Activated T-cell treated with anti-CD3 and anti-CD28 coated beads, Interleukin-2, amount 50 U/mL, for 24 hours (primary cell): ENCODE measurements at regions not wholly inside any gene's neighbourhood (a gene's known extent, or its start where the extent isn't known, plus 50 kb on each side); places are given as distances from the start of the nearest gene placed in this dataset.

Source experiments
- DNase-seq: peaks from one replicate; pipeline ENCODE4 v3.0.0-alpha.2; 2020
- H3K27ac Mint-ChIP-seq: 2 replicates; pipeline ENCODE4 v1.8.0; 2020; ENCODE audit warnings: mild to moderate bottlenecking, mixed read lengths
- H3K27me3 Mint-ChIP-seq: 2 replicates; pipeline ENCODE4 v1.8.0; 2020; ENCODE audit warnings: mixed read lengths
- H3K36me3 Mint-ChIP-seq: 2 replicates; pipeline ENCODE4 v1.8.0; 2020; ENCODE audit warnings: low read depth, mixed read lengths
- H3K4me1 Mint-ChIP-seq: 2 replicates; pipeline ENCODE4 v1.8.0; 2020; ENCODE audit warnings: low read depth, mixed read lengths
- H3K4me3 Mint-ChIP-seq: 2 replicates; pipeline ENCODE4 v1.8.0; 2020; ENCODE audit warnings: mild to moderate bottlenecking, moderate library complexity, mixed read lengths
- H3K9me3 Mint-ChIP-seq: 2 replicates; pipeline ENCODE4 v1.8.0; 2020; ENCODE audit warnings: mixed read lengths

DNA sequence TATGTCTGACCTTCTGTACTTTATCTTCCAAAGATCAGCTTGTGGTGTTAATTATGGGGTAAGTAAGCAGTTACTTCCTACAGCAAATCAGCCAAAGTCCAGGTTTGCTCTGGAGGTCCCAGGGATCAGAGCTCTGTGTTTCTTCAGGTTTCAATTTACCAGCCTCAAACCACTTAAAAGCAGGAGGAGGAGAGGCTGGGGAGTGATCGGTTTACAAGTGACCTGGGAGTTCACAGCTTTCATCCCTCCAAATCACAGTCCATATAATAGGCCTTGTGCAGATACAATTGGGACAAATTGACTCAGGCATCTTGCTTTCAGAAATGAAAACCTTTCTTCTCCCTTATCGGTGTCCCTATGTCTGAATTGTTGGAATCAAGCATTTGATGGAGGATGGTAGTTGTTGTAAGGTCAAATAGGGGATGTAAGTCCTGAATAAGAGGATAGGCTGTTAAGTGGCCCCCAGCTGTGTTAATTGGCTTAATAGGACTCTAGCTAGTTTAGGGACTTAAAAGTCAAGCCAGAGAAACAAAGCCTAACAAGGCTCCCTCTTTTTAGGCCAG, 188.0 kb upstream of the NT5C1B start:
- H3K36me3 Mint-ChIP-seq = no peaks in the 10 kb centered on the region
- peaks cover 5% of the 10 kb centered on the region for H3K9me3 Mint-ChIP-seq
- H3K27me3 Mint-ChIP-seq = no peaks in the 10 kb centered on the region
- no peak overlapping the region for H3K4me3 Mint-ChIP-seq
- H3K4me1 Mint-ChIP-seq = no peaks in the 10 kb centered on the region
- H3K27ac Mint-ChIP-seq = no peak overlapping the region
- no peak for DNase-seq

DNA sequence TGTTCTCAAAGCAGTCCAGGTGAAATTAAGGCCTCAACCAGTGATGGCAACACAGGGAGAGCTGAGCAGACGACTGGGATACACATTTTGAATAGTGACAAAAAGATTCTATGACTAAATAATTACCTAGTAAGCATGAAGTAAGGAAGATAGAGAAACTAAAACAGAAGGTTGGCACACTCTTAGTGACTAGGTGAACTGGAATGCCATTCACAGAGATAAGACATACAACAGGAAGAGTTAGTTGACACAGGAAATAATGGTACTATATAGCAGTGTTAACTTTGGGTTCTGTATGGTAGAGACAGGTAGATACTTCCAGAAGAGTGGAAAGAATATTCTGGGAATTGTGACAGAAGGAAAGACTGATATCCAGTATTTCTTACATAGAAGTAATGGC, 181.8 kb upstream of the NT5C1B start:
- no peak for DNase-seq
- no peak overlapping the region for H3K27ac Mint-ChIP-seq
- H3K4me1 Mint-ChIP-seq = no peaks in the 10 kb centered on the region
- H3K4me3 Mint-ChIP-seq = no peak overlapping the region
- peaks cover 15% of the 10 kb centered on the region for H3K36me3 Mint-ChIP-seq
- peaks cover 16% of the 10 kb centered on the region for H3K9me3 Mint-ChIP-seq
- H3K27me3 Mint-ChIP-seq = no peaks in the 10 kb centered on the region

DNA sequence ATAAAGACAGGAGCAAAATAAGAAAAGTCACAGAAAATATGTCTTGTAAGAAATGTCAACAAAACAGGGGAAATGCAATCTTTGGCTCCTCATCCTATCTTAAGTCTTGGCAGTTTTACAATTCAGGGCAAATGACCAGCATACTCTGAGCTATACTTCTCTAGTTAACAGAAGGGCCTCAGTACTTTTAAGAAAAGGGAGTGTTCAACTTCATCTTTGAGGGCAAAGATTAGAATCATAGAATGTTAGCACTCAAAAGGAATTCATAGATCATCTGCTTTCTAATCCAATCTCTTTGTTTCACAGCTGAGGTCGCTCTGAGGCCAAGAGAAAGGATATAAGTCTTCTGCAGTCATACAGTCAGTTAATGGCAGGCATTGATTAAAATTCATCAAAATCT, 174.0 kb upstream of the NT5C1B start:
- H3K36me3 Mint-ChIP-seq = peaks cover 5% of the 10 kb centered on the region
- H3K27me3 Mint-ChIP-seq = no peaks in the 10 kb centered on the region
- H3K4me1 Mint-ChIP-seq = no peaks in the 10 kb centered on the region
- no peak for DNase-seq
- no peak overlapping the region for H3K27ac Mint-ChIP-seq
- peaks cover 13% of the 10 kb centered on the region for H3K9me3 Mint-ChIP-seq
- no peak overlapping the region for H3K4me3 Mint-ChIP-seq

- DNase-seq = no peak
- H3K27me3 Mint-ChIP-seq = no peaks in the 10 kb centered on the region
- no peak overlapping the region for H3K4me3 Mint-ChIP-seq
- no peaks in the 10 kb centered on the region for H3K4me1 Mint-ChIP-seq
- no peak overlapping the region for H3K27ac Mint-ChIP-seq
- H3K36me3 Mint-ChIP-seq = peaks cover 7% of the 10 kb centered on the region
- peaks cover 9% of the 10 kb centered on the region for H3K9me3 Mint-ChIP-seq
Observed at GRCh38 chr2:18762667-18763066, 173.3 kb upstream of the NT5C1B start.

- no peak for DNase-seq
- H3K4me3 Mint-ChIP-seq = no peak overlapping the region
- no peaks in the 10 kb centered on the region for H3K4me1 Mint-ChIP-seq
- H3K9me3 Mint-ChIP-seq = no peaks in the 10 kb centered on the region
- H3K27ac Mint-ChIP-seq = no peak overlapping the region
- H3K36me3 Mint-ChIP-seq = peaks cover 4% of the 10 kb centered on the region
- no peaks in the 10 kb centered on the region for H3K27me3 Mint-ChIP-seq
Observed at GRCh38 chr2:18754286-18754685, 164.9 kb upstream of the NT5C1B start.

DNA sequence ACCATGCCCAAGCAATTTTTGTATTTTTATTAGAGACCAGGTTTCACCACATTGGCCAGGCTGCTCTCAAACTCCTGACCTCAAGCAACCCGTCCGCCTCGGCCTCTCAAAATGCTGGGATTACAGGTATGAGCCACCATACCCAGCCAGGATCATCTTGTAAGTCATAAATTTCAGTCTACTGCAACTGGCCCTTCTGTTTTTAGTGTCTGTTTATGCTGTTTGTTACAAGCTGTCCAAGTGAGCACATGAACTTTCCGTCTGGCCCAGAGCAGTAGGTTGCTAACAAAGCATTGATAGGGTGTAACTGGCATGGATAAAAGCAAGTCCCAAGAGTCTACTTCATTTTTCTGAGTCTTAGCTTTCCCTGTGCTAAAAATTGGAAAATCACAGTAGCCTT, 164.4 kb upstream of the NT5C1B start:
- no peaks in the 10 kb centered on the region for H3K27me3 Mint-ChIP-seq
- H3K4me1 Mint-ChIP-seq = no peaks in the 10 kb centered on the region
- no peak for DNase-seq
- H3K36me3 Mint-ChIP-seq = peaks cover 3% of the 10 kb centered on the region
- H3K4me3 Mint-ChIP-seq = no peak overlapping the region
- H3K27ac Mint-ChIP-seq = no peak overlapping the region
- H3K9me3 Mint-ChIP-seq = no peaks in the 10 kb centered on the region

DNA sequence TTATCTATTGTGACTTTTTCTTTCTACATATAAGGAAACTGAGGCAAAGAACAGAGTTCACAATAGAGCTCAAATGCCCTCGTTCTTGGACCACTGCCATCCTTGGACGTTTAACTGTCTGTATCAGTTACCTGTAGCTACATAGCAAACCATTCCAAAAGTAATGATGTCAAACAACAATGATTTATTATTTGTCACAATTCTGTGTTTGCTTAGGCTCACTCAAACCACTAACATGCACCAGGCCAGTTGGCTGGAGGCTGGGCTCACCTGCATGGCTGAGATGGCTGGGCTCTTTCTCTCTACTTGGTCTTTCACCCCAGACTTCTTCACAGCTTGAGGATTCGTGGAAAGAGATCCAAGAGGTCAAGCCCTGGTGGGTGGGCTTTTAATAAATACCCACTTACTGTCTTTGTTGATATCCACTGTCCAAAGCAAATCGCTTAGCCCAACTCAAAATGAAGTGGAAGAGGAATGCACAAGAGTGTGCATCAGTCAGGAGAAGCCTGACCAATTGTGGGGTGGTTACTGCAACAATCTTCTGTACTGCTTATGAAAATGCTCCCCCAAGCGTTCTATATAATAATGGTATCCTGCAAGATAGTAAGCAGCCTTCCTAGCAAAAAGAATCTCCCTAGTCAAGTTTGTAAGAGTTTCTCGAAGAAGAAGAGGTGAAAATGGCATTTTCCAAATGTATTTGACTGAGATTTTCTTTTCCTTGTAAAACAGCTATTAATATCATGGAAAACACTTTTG, 163.5 kb upstream of the NT5C1B start:
- no peaks in the 10 kb centered on the region for H3K4me1 Mint-ChIP-seq
- H3K4me3 Mint-ChIP-seq = no peak overlapping the region
- H3K36me3 Mint-ChIP-seq = no peaks in the 10 kb centered on the region
- no peak for DNase-seq
- H3K27ac Mint-ChIP-seq = no peak overlapping the region
- H3K27me3 Mint-ChIP-seq = no peaks in the 10 kb centered on the region
- H3K9me3 Mint-ChIP-seq = no peaks in the 10 kb centered on the region

DNA sequence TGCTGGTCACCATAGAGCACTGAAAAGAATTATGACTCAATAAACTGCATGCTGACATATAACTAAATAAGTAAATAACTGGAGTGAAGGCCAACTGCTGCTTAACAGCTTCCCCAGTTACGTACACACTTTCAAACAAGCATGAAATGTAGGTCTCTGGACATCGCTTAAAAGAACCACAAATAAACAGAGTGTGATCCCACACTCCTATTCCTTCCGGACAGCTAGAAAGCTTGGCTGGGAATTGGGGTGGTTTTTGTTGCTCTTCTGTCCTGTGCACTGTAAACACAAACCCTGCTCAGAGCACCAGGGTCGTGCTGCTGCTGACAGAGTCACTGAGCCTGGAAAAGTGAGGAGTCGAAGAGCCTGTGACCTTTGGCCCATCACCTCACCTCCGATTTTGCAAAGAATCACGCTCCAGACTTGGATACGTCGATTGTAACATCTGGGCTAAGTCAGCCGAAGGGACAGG, 162.7 kb upstream of the NT5C1B start:
- Mint-ChIP-seq H3K4me1 (no peaks in the 10 kb centered on the region), H3K27ac (no peak overlapping the region), H3K27me3 (no peaks in the 10 kb centered on the region), H3K36me3 (no peaks in the 10 kb centered on the region), H3K4me3 (no peak overlapping the region), H3K9me3 (no peaks in the 10 kb centered on the region)
- no peak for DNase-seq

DNA sequence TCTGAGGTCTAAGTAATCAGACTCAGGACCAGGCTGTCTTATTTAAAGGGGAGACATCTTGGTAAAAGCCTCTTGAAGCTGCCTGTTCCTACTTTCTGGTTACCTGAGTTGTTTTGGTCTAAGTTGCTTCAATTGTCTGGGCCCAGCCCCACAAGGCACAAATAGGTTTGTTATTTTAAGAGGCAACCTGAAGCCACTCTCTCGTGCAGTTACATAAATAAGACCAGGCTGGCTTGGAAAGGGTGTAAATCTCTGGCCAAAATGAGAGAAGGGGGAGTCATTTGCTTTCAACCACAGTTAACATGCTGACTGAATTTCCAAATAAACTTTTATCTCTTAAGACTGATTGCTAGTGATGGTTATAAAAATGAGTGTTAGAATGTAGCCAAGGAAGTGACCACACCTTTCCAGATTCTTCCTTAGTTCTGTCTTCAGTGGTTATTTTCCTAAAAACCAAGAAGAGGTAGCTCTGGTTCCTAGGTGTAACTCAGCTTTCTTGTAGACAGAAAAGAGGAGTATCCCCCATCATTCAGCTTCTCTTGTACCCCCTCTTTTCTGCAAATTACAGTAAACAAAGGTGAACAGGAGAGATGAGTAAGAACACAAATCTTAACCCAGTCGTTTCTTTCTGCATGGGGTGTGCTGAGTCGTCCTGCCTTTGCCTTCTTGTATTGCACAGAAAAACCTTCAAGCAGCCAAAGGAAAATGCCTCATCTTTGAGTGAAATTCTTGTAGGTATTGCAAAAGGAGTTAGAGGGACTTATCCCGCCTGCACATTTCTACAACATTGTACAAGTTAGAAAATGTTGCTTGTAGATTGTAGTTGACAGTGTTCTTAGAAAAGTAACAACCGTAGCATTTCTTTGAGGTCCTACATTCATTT, 161.5 kb upstream of the NT5C1B start:
- Mint-ChIP-seq H3K27me3 (no peaks in the 10 kb centered on the region), H3K36me3 (no peaks in the 10 kb centered on the region), H3K4me3 (no peak overlapping the region), H3K27ac (no peak overlapping the region), H3K4me1 (no peaks in the 10 kb centered on the region), H3K9me3 (no peaks in the 10 kb centered on the region)
- no peak for DNase-seq

DNA sequence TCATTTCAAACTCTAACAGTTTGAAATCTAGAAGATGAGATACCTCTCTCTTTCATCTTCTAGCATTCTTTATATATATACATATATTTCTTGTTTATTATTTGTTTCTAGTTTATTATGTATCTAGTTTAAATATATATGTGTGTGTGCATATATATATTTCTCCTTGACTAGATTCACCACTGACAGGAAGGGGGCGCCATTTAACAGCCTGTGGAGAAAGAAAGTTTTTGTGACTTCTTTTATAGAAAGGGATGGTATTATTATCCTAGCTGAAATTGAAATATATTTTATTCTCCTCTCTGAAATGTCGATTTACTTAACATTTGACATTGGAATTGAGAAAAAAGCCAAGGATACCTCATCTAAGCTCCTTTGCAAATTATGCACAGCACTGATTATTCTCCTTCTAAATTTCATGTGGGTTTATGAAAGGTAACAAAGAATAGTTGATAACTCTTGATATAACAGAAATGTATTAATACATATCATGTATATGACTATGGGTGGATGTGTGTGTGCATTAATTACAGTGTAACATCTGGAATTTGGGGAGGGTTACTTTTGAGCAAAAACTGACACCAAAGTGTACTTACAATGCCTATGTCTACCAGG, 160.7 kb upstream of the NT5C1B start:
- Mint-ChIP-seq H3K9me3 (no peaks in the 10 kb centered on the region), H3K27ac (no peak overlapping the region), H3K4me1 (no peaks in the 10 kb centered on the region), H3K27me3 (no peaks in the 10 kb centered on the region), H3K36me3 (no peaks in the 10 kb centered on the region), H3K4me3 (no peak overlapping the region)
- DNase-seq = no peak

- no peaks in the 10 kb centered on the region for H3K4me1 Mint-ChIP-seq
Observed at GRCh38 chr2:18745431-18746272, 156.3 kb upstream of the NT5C1B start.

DNA sequence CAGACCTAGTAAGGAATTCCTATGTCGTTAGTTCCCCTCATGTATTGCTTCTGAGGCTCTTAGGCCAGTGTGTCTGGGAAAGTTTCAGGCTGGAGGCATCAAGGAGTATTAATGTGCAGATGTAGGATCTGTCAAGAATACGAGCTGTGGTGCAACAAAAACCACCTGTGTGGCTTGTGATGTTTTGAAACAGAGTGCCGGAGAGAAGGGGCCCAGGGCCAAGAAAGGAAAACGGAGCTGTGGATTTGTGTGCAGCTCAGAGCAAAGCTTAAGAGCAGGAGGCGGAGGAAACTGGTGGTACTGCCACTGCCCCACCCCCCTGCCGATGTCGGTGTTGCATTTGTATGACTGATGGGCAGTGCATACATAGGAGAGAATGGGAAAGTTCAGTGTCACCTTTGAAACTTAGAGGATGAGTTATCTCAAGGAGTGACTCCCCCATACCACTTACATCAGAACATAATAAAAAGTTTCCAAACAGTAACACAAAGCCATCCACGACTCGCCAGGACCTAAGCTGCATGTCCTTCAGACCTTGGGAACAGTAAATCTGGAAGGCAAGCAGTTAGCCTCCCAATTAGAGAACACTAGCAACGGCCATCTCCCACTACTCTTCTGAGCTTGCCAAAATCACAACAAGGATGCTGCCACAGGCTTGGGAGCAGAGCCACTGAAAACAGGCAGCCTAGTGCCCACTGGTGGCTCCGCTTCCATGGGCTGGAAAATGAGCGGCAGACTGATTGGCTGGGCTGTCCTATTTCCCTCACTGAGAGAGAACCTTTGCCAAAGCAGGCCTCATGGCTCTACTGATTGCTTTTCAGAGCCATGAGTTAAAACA, 152.7 kb upstream of the NT5C1B start:
- H3K9me3 Mint-ChIP-seq = no peaks in the 10 kb centered on the region
- no peaks in the 10 kb centered on the region for H3K36me3 Mint-ChIP-seq
- H3K27ac Mint-ChIP-seq = no peak overlapping the region
- no peak for DNase-seq
- no peaks in the 10 kb centered on the region for H3K4me1 Mint-ChIP-seq
- H3K4me3 Mint-ChIP-seq = no peak overlapping the region
- no peaks in the 10 kb centered on the region for H3K27me3 Mint-ChIP-seq

More at GRCh38 chr2:18745431-18746272, 156.3 kb upstream of the NT5C1B start:
- Mint-ChIP-seq H3K9me3 (no peaks in the 10 kb centered on the region), H3K4me3 (no peak overlapping the region), H3K27ac (no peak overlapping the region), H3K36me3 (no peaks in the 10 kb centered on the region), H3K27me3 (no peaks in the 10 kb centered on the region)
- no peak for DNase-seq

DNA sequence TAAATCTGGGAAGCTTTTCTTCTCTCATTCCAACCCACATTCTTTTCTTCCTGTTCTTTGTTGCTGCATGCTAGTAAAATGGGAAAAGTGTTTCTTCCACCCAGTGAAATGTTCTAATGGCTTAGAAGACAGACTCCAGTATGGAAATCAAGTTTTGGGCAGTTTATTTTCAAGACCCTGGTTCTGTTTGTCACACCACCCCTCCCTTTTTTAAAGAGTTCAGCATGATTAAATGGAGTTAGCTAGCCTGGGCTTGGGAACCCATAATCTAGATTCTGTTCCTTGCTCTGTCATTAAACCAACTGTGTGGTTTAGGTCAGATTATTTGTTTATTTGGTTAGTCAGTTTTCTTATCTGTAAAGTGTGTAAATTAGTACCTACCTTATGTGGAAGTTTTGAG, 151.8 kb upstream of the NT5C1B start:
- H3K36me3 Mint-ChIP-seq = no peaks in the 10 kb centered on the region
- H3K4me3 Mint-ChIP-seq = no peak overlapping the region
- no peaks in the 10 kb centered on the region for H3K4me1 Mint-ChIP-seq
- no peaks in the 10 kb centered on the region for H3K27me3 Mint-ChIP-seq
- DNase-seq = no peak
- H3K9me3 Mint-ChIP-seq = peaks cover 7% of the 10 kb centered on the region
- no peak overlapping the region for H3K27ac Mint-ChIP-seq
